ENCODE measurements at regions not wholly inside any gene's neighbourhood (a gene's known extent, or its start where the extent isn't known, plus 50 kb on each side); places are given as distances from the start of the nearest gene placed in this dataset.

DNA sequence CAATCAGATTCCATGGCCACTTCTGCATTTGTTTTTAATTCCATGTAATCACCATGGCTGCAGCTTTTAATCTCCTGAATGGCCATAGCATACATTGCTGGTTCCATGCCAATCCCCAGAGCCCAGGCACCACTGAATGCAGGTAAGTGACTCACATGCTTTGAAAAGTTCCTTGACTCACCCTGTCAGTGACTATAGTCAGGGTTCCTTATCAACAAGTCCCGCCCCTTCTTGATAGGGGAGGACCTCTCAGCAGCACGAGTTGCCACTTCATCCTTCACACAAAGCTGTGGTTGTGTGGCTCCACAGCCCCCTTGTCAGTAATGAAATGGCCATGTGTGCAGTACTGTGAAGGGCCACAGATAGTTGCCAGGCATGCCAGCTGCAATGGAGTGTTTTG, 516.6 kb downstream of the PPARGC1A start:
- ChIA-PET POLR2A (interaction anchor here (1.1 to 1.6 kb wide), 2 partner anchors 12 to 15 kb away, joined by 4 to 6 read pairs; no protein-coding TSS in a partner anchor), CTCF (no interaction called here)
- H3K4me3 Mint-ChIP-seq (ENCODE audit: unreplicated experiment), result no peak overlapping the region
- H3K27me3 Mint-ChIP-seq (ENCODE audit: insufficient read depth, unreplicated experiment), result no peaks in the 10 kb centered on the region
- peak overlapping the region; percentile 31 for H3K27ac Mint-ChIP-seq (ENCODE audit: low read depth, unreplicated experiment)
- DNase-seq (ENCODE audit: unreplicated experiment), result peak; percentile 88
- intact Hi-C loops (cut with micrococcal nuclease), result loop anchor here (1.0 kb wide), 1 partner anchor 10 kb away; no protein-coding TSS in a partner anchor
- TF ChIP-seq, protein P1, sequence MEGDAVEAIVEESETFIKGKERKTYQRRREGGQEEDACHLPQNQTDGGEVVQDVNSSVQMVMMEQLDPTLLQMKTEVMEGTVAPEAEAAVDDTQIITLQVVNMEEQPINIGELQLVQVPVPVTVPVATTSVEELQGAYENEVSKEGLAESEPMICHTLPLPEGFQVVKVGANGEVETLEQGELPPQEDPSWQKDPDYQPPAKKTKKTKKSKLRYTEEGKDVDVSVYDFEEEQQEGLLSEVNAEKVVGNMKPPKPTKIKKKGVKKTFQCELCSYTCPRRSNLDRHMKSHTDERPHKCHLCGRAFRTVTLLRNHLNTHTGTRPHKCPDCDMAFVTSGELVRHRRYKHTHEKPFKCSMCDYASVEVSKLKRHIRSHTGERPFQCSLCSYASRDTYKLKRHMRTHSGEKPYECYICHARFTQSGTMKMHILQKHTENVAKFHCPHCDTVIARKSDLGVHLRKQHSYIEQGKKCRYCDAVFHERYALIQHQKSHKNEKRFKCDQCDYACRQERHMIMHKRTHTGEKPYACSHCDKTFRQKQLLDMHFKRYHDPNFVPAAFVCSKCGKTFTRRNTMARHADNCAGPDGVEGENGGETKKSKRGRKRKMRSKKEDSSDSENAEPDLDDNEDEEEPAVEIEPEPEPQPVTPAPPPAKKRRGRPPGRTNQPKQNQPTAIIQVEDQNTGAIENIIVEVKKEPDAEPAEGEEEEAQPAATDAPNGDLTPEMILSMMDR (IDR thresholded peaks at IDR 0.05; ENCODE audit: unreplicated experiment), result no peak
- H3K4me1 Mint-ChIP-seq (ENCODE audit: insufficient read depth, unreplicated experiment), result peaks cover 14% of the 10 kb centered on the region
- BruUV-seq (replicated peaks), result no TSS peak
- H3K9me3 Mint-ChIP-seq (ENCODE audit: unreplicated experiment), result no peaks in the 10 kb centered on the region
- H3K36me3 Mint-ChIP-seq (ENCODE audit: insufficient read depth, unreplicated experiment), result no peaks in the 10 kb centered on the region

DNA sequence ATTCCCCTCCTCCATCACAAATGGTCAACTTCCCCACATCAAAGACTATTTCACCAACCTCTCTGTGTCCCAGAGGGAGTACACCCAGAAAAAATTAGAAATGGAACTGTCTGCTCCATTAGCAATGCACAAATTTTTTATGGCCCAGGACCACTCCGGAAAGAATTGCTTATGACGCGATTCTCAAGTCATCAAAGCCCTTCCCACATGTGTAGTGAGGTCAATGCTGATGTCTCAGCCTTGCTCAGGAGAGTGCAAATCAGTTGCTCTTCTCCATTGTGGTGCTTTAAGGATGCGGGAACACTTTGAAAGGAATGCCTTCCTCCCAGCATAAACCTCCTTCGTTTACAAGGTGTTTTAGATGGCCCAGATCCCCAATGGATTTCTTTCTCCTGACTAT, 518.3 kb downstream of the PPARGC1A start:
- Mint-ChIP-seq H3K4me3 (ENCODE audit: unreplicated experiment) (no peak overlapping the region), H3K4me1 (ENCODE audit: insufficient read depth, unreplicated experiment) (peaks cover 14% of the 10 kb centered on the region), H3K9me3 (ENCODE audit: unreplicated experiment) (no peaks in the 10 kb centered on the region), H3K36me3 (ENCODE audit: insufficient read depth, unreplicated experiment) (no peaks in the 10 kb centered on the region), H3K27me3 (ENCODE audit: insufficient read depth, unreplicated experiment) (no peaks in the 10 kb centered on the region), H3K27ac (ENCODE audit: low read depth, unreplicated experiment) (no peak overlapping the region)
- ChIA-PET CTCF (no interaction called here), POLR2A (no interaction called here)
- TF ChIP-seq, protein P1 (IDR thresholded peaks at IDR 0.05; ENCODE audit: unreplicated experiment), result no peak
- DNase-seq (ENCODE audit: unreplicated experiment), result no peak
- no TSS peak for BruUV-seq (replicated peaks)
- intact Hi-C loops (cut with micrococcal nuclease), result no loop called here

DNA sequence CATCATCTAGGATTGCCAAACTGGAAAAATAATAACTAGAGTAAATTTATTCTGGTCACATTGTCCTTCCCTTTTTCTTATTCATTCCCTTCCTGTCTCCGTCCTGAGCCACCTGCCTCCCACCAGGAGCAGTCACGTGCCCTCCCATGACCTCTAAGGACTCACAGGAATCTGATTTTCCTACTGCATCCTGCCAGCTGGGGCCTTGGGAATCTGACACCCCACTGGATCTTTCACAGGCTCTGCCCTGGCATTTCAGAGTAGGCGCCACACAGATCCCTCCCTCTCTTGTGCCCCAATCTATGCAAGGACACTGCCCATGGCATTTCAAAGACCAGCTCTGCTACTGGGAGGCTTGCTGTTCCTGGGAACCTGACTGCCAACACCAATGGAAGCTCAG, 520.5 kb downstream of the PPARGC1A start:
- Mint-ChIP-seq H3K4me1 (ENCODE audit: insufficient read depth, unreplicated experiment) (peaks cover 12% of the 10 kb centered on the region), H3K4me3 (ENCODE audit: unreplicated experiment) (no peak overlapping the region), H3K36me3 (ENCODE audit: insufficient read depth, unreplicated experiment) (no peaks in the 10 kb centered on the region), H3K9me3 (ENCODE audit: unreplicated experiment) (no peaks in the 10 kb centered on the region), H3K27ac (ENCODE audit: low read depth, unreplicated experiment) (no peak overlapping the region), H3K27me3 (ENCODE audit: insufficient read depth, unreplicated experiment) (no peaks in the 10 kb centered on the region)
- TF ChIP-seq, protein P1 (IDR thresholded peaks at IDR 0.05; ENCODE audit: unreplicated experiment), result no peak
- intact Hi-C loops (cut with micrococcal nuclease), result no loop called here
- no TSS peak for BruUV-seq (replicated peaks)
- no peak for DNase-seq (ENCODE audit: unreplicated experiment)
- POLR2A ChIA-PET, result interaction anchor here (0.7 kb wide), 1 partner anchor 25 kb away, joined by 3 read pairs; no protein-coding TSS in a partner anchor
- CTCF ChIA-PET, result interaction anchor here (0.6 to 0.9 kb wide), 3 partner anchors 9 to 472 kb away, joined by 3 to 4 read pairs (median 3); no protein-coding TSS in a partner anchor

DNA sequence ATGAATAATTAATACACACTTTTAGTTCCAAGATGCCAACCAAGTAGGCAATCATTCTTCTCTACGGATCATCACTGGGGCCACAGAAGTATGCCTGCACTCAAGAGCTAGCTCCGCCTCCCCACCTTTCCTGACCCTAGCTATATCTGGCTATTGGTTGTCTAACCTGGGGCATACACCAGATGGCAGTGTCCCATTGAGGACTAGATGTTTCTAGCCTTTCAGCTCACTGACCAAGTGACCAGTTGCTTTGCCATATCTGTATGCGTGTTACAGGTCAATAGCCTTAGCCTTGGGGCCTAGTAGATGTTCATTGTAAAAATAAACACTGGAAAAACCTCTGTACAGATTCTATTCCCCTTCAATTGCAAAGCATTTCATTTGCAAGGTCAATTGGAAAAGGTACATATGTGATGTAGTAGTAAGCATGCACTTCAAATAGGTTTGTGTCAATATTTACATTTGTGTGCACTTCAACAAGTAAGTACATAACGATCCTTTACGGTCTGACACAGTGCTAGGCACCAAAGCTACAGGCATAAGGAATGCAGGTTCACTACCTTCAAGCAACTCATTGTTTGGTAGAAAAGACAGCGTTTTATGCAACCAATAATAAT, 521.7 kb downstream of the PPARGC1A start:
- TF ChIP-seq, protein P1 (IDR thresholded peaks at IDR 0.05; ENCODE audit: unreplicated experiment), result peak; percentile 33
- H3K4me1 Mint-ChIP-seq (ENCODE audit: insufficient read depth, unreplicated experiment), result peaks cover under 1% of the 10 kb centered on the region
- ChIA-PET CTCF (interaction anchor here (0.7 to 1.1 kb wide), 5 partner anchors 48 to 428 kb away, joined by 3 to 4 read pairs (median 3); no protein-coding TSS in a partner anchor), POLR2A (interaction anchor here (0.8 kb wide), 1 partner anchor 9 kb away, joined by 4 read pairs; no protein-coding TSS in a partner anchor)
- no peak overlapping the region for H3K27ac Mint-ChIP-seq (ENCODE audit: low read depth, unreplicated experiment)
- H3K9me3 Mint-ChIP-seq (ENCODE audit: unreplicated experiment), result no peaks in the 10 kb centered on the region
- no peak overlapping the region for H3K4me3 Mint-ChIP-seq (ENCODE audit: unreplicated experiment)
- no peaks in the 10 kb centered on the region for H3K36me3 Mint-ChIP-seq (ENCODE audit: insufficient read depth, unreplicated experiment)
- DNase-seq (ENCODE audit: unreplicated experiment), result peak; percentile 65
- H3K27me3 Mint-ChIP-seq (ENCODE audit: insufficient read depth, unreplicated experiment), result no peaks in the 10 kb centered on the region
- no TSS peak for BruUV-seq (replicated peaks)
- intact Hi-C loops (cut with micrococcal nuclease), result loop anchor here (1.0 kb wide), 1 partner anchor 1051 kb away; no protein-coding TSS in a partner anchor
